Kidney (tissue), 13 donors: ENCODE measurements at regions not wholly inside any gene's neighbourhood (a gene's known extent, or its start where the extent isn't known, plus 50 kb on each side); places are given as distances from the start of the nearest gene placed in this dataset.

ENCODE experiments used
- DNase-seq, 5 donors: peaks; one replicate each; pipeline ENCODE4 v3.0.0-alpha.2; 2013 to 2020
- FAIRE-seq: peaks from 2 replicates; lab custom pipeline; 2012; peaks lifted over from hg19 to GRCh38; lab: Jason Lieb, UNC
- H3K27ac ChIP-seq, 2 donors: one replicate each; pipeline ENCODE4 v1.7.0; 2013; ENCODE audit warnings: low read depth in 2 of 2, low read length in 2 of 2, inconsistent platforms in 1 of 2
- H3K27me3 ChIP-seq: one replicate; pipeline ENCODE4 v1.7.1; 2013; ENCODE audit warnings: low read length, inconsistent platforms; ENCODE audit not compliant: control insufficient read depth, insufficient read depth
- H3K36me3 ChIP-seq, 3 donors: one replicate each; pipeline versions ENCODE4 v1.7.0 to v1.7.1; 2013; ENCODE audit warnings: low read length in 3 of 3, control low read depth in 1 of 3, inconsistent platforms in 1 of 3; ENCODE audit not compliant: insufficient read depth in 3 of 3, control insufficient read depth in 2 of 3
- H3K4me1 ChIP-seq, 3 donors: one replicate each; pipeline versions ENCODE4 v1.7.0 to v1.7.1; 2013; ENCODE audit warnings: low read length in 3 of 3, inconsistent platforms in 1 of 3, low read depth in 1 of 3; ENCODE audit not compliant: control insufficient read depth in 2 of 3, insufficient read depth in 2 of 3
- H3K4me3 ChIP-seq, 3 donors: one replicate each; pipeline versions ENCODE4 v1.7.0 to v1.8.1; 2013; ENCODE audit warnings: low read length in 3 of 3, control low read depth in 1 of 3, inconsistent platforms in 1 of 3
- H3K9ac ChIP-seq, 3 donors: one replicate each; pipeline versions ENCODE4 v1.7.0 to v1.7.1; 2013; ENCODE audit warnings: low read length in 3 of 3, control low read depth in 1 of 3, inconsistent platforms in 1 of 3
- H3K9me3 ChIP-seq, 3 donors: one replicate each; pipeline versions ENCODE4 v1.7.0 to v1.7.1; 2013; ENCODE audit warnings: low read length in 3 of 3, control low read depth in 1 of 3, inconsistent platforms in 1 of 3; ENCODE audit not compliant: control insufficient read depth in 2 of 3, insufficient read depth in 1 of 3
- intact Hi-C: fragments of 100-400 bp; cut with DNase I; formaldehyde crosslinking; loops from one replicate; pipeline ENCODE4 v1.11.1; 2022
- TF ChIP-seq, protein P1 (sequence below): IDR thresholded peaks from 3 replicates; pipeline ENCODE4 v1.5.1; 2012; ENCODE audit warnings: mild to moderate bottlenecking, moderate library complexity, borderline replicate concordance; ENCODE audit not compliant: insufficient read depth; ENCODE audit errors: extremely low read depth
- donor health status: control.
- donor health status: control.
- donor health status: control.
- donor health status: control.
- donor health status: control.
- donor health status: DM: yes; HTN: yes; CAD: no.
- donor health status: Normal renal cell carcinoma (clear cell type).

DNA sequence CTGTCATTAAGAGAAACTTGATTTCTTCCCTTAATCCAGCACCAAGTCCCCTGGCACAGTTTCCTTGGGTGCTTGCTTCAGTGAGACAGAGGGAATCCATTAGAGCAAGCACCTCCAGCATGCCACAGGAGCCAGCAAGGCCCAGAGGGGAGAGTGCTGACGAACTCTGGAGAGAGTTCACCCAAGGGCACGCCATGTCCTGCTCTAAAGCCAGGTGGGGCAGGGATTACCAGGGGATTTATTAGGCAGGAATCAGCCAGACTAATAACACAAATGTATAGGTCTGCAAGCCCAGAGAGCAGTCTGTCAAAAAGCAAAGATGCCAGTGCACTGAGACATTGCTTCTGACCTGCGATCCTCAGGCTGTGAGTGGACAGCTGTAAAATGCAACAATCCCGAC, 155.4 kb upstream of the SYNDIG1 start:
- Histone ChIP-seq H3K27ac (no peak overlapping the region), H3K27me3 (no peaks in the 10 kb centered on the region), H3K9me3 (no peaks in the 10 kb centered on the region), H3K9ac (no peak overlapping the region), H3K36me3 (no peaks in the 10 kb centered on the region), H3K4me1 (no peaks in the 10 kb centered on the region), H3K4me3 (no peak overlapping the region)
- intact Hi-C loops = loop anchor here (10.0 kb wide), 1 partner anchor 59 kb away; no protein-coding TSS in a partner anchor
- FAIRE-seq = no peak
- TF ChIP-seq, protein P1, sequence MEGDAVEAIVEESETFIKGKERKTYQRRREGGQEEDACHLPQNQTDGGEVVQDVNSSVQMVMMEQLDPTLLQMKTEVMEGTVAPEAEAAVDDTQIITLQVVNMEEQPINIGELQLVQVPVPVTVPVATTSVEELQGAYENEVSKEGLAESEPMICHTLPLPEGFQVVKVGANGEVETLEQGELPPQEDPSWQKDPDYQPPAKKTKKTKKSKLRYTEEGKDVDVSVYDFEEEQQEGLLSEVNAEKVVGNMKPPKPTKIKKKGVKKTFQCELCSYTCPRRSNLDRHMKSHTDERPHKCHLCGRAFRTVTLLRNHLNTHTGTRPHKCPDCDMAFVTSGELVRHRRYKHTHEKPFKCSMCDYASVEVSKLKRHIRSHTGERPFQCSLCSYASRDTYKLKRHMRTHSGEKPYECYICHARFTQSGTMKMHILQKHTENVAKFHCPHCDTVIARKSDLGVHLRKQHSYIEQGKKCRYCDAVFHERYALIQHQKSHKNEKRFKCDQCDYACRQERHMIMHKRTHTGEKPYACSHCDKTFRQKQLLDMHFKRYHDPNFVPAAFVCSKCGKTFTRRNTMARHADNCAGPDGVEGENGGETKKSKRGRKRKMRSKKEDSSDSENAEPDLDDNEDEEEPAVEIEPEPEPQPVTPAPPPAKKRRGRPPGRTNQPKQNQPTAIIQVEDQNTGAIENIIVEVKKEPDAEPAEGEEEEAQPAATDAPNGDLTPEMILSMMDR = no peak
- no peak for DNase-seq

DNA sequence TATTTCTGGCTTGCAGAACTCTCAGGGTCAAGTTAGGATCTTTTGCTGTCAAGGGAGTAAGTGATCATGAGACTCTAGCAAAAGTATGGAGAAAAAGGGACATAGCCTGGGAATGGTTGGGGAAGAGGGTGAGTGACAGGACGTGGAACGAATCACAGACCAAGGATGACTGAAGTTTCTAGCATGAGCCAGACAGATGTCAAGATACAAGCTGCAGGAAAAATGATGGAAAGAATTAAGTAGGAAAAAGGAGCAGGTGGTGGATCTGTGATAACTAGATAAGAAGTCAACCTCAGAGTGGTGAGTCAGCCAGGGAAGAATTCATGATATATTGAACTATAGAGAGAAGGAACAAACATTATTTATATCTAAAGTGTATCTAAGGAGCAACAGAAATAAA, 159.8 kb upstream of the SYNDIG1 start:
- H3K4me1 ChIP-seq = no peaks in the 10 kb centered on the region
- DNase-seq (no peak), FAIRE-seq (no peak)
- TF ChIP-seq, protein P1 = no peak
- H3K4me3 ChIP-seq = no peak overlapping the region
- H3K9me3 ChIP-seq = no peaks in the 10 kb centered on the region
- no peaks in the 10 kb centered on the region for H3K27me3 ChIP-seq
- intact Hi-C loops = no loop called here
- no peak overlapping the region for H3K9ac ChIP-seq
- H3K36me3 ChIP-seq = no peaks in the 10 kb centered on the region
- H3K27ac ChIP-seq = no peak overlapping the region

DNA sequence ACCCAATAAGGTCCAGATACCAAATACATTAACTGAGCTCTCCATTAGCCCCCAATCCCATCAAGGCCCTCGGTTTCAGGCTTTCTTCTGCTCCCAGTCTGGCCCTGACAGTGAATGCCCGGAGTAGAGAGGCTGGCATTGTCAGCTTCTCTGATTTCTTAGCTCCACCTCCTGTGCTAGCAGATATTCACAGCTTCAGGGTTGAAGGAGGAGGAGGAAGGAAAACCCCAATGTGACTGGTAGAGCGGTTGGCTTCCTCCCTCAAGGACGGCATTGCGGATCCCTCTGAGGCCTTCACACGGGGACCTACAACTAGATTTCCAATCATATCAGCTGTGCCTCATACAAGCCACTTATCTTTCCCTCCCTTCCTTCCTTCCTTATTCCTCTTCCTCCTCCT, 164.1 kb upstream of the SYNDIG1 start:
- H3K9ac ChIP-seq = no peak overlapping the region
- H3K9me3 ChIP-seq = no peaks in the 10 kb centered on the region
- DNase-seq (no peak), FAIRE-seq (no peak)
- H3K36me3 ChIP-seq = no peaks in the 10 kb centered on the region
- no peak overlapping the region for H3K27ac ChIP-seq
- intact Hi-C loops = no loop called here
- H3K4me3 ChIP-seq = no peak overlapping the region
- no peaks in the 10 kb centered on the region for H3K27me3 ChIP-seq
- TF ChIP-seq, protein P1 = no peak
- no peaks in the 10 kb centered on the region for H3K4me1 ChIP-seq

DNA sequence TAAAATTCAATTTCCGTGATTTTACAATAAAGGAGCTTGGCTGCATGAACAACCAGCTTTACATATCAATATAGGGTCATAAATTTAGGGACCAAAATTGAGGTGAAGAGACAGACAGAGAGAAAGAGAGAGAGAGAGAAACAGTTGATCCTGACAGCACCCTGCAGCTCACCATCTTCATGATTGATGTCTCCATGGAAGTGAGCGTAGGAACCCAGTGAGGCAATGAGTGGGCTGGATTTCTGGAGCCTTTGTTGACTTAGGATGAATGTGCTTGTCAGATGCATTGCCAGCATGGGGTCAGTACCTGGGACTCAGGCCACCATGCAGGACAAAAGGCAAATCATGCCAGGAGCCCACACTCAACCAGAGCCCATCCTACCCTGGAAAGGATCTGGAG, 165.1 kb upstream of the SYNDIG1 start:
- FAIRE-seq (no peak), DNase-seq (no peak)
- Histone ChIP-seq H3K9ac (no peak overlapping the region), H3K4me1 (no peaks in the 10 kb centered on the region), H3K27ac (no peak overlapping the region), H3K36me3 (no peaks in the 10 kb centered on the region), H3K9me3 (no peaks in the 10 kb centered on the region), H3K27me3 (no peaks in the 10 kb centered on the region), H3K4me3 (no peak overlapping the region)
- intact Hi-C loops = no loop called here
- TF ChIP-seq, protein P1 = no peak
